Tibial nerve (tissue), 4 donors: ENCODE measurements at regions not wholly inside any gene's neighbourhood (a gene's known extent, or its start where the extent isn't known, plus 50 kb on each side); places are given as distances from the start of the nearest gene placed in this dataset.

ENCODE experiments used
- CTCF ChIP-seq, 5 experiments: fragments of 200-600 bp in 3 of 5; fragments of 450-650 bp in 2 of 5; sonication (generic) in 3 of 5; IDR thresholded peaks; one replicate each; pipeline ENCODE4 v1.5.1; 2016 to 2019; ENCODE audit warnings: antibody characterized with exemption in 5 of 5, mild to moderate bottlenecking in 3 of 5, moderate library complexity in 2 of 5
- EP300 ChIP-seq, 2 donors: sonication (generic); formaldehyde crosslinking; IDR thresholded peaks; one replicate each; pipeline ENCODE4 v1.6.1; 2017; ENCODE audit warnings: antibody characterized with exemption in 2 of 2, mild to moderate bottlenecking in 1 of 2
- POLR2A ChIP-seq, 2 donors: fragments of 450-650 bp; IDR thresholded peaks; one replicate each; pipeline ENCODE4 v1.6.1; 2017; ENCODE audit warnings: antibody characterized with exemption in 2 of 2, mild to moderate bottlenecking in 2 of 2, moderate library complexity in 2 of 2

GRCh38 chr10:106439366-106439765 lies 725.1 kb downstream of the SORCS1 start:
- no peak for TF ChIP-seq CTCF (IDR thresholded peaks at IDR 0.05)
- TF ChIP-seq POLR2A (IDR thresholded peaks at IDR 0.05): no peak
- TF ChIP-seq EP300 (IDR thresholded peaks at IDR 0.05): no peak
